Activated naive CD4-positive, alpha-beta T cell treated with anti-CD3 and anti-CD28 coated beads, Interleukin-2, amount 50 U/mL, for 72 hours (primary cell): ENCODE measurements at regions not wholly inside any gene's neighbourhood (a gene's known extent, or its start where the extent isn't known, plus 50 kb on each side); places are given as distances from the start of the nearest gene placed in this dataset.

Experiments used
- ATAC-seq, 2 donors: fragments of 150-1000 bp; cut with Tn5 transposase; 2 replicates each; pipeline ENCODE4 v1.10.0; 2021; ENCODE audit warnings: mild to moderate bottlenecking in 2 of 2, moderate library complexity in 2 of 2
- DNase-seq, 2 donors: peaks; one replicate each; pipeline ENCODE4 v3.0.0; 2021 to 2022; ENCODE audit warnings: low spot score in 2 of 2
- H3K27ac Mint-ChIP-seq, 2 donors: one replicate each; pipeline ENCODE4 v1.8.0; 2022; ENCODE audit warnings: mild to moderate bottlenecking in 2 of 2, mixed read lengths in 2 of 2
- H3K36me3 Mint-ChIP-seq, 2 donors: one replicate each; pipeline ENCODE4 v1.8.0; 2022; ENCODE audit warnings: mixed read lengths in 2 of 2
- H3K9me3 Mint-ChIP-seq, 2 donors: one replicate each; pipeline ENCODE4 v1.8.0; 2022; ENCODE audit warnings: mixed read lengths in 2 of 2

DNA sequence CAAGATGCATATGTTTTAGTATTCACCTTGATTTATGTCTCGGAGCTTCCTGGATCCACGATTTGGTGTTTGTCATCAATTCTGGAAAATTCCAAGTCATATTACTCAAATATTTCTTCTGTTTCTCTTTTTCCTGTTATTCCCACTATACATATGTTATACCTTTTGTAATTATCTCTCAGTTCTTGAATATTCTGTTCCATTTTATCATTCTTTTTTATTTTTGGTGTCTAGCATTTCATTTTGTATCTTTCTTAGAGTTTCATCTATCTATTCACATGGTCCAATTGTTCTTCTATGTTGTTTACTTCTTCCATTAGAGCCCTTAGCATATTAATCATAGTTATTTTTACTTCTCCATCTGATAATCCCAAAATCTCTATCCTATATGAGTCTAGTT, 637.8 kb upstream of the GRAMD2B start:
- ATAC-seq (no peak), DNase-seq (no peak)
- Mint-ChIP-seq H3K36me3 (no peaks in the 10 kb centered on the region), H3K9me3 (peaks cover 0 to 6% of the 10 kb centered on the region in 2 donors), H3K27ac (no peak overlapping the region)

DNA sequence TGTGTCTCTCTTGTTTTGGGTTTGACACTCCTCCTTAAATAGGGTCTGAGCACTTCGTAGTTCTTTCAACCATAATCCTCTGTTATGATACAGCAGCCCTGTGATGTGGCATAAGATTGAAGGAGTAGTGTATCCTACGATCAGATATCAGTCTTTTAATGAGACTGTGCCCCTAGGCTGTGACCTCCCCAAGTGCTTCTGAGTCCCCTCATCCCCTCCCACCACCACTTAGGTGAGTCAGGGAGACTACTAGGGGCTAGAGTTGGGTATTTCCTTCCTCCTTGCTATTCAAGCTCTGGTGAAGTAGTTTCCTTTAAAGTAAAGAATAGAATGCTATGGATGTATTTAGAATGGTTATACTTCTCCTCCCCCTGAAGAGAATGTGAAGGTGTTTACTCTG, 637.2 kb upstream of the GRAMD2B start:
- DNase-seq (no peak), ATAC-seq (no peak)
- Mint-ChIP-seq H3K27ac (no peak overlapping the region), H3K36me3 (no peaks in the 10 kb centered on the region), H3K9me3 (peaks cover 0 to 6% of the 10 kb centered on the region in 2 donors)

DNA sequence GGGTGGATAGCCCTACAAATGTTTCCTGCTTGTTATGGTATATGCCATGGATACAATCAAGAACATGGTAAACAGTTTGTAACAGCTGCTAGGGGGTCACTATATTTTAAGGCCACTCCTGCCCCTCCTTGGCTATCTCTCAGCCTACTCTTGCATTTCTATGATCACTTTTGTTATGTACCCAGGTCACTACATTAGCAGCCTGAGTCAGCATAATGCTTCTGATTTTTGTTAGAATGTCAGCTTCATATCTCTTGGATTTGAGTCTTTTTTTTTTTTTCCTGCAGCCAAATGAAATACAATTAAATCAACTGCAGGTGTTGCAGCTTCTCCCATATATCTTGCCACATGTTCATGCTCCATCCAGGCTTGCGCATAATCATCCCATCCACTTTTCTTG, 629.7 kb upstream of the GRAMD2B start:
- Mint-ChIP-seq H3K36me3 (no peaks in the 10 kb centered on the region), H3K27ac (no peak overlapping the region), H3K9me3 (peaks cover 16 to 17% of the 10 kb centered on the region in 2 donors)
- ATAC-seq (no peak), DNase-seq (no peak)

DNA sequence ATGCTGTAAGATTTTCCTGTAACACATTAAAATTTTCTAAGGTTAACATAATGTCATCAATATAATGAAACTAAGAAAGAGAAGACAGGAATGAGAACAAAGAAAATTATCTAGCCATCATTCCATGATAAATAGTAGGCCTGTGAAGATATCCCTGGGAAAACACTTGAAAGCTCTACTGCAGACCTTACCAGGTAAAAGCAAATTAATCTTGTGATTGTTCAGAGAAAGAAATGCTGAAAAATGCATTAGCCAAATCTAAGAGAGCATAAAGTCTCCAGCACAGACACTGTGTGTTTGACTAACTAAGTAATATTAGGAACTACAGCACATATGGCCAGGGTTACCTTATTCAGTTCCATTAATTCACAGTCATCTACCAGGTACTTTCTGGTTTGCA, 628.3 kb upstream of the GRAMD2B start:
- H3K9me3 Mint-ChIP-seq, result peaks cover 22 to 28% of the 10 kb centered on the region in 2 donors
- H3K36me3 Mint-ChIP-seq, result no peaks in the 10 kb centered on the region
- H3K27ac Mint-ChIP-seq, result no peak overlapping the region
- no peak for ATAC-seq
- DNase-seq, result no peak

DNA sequence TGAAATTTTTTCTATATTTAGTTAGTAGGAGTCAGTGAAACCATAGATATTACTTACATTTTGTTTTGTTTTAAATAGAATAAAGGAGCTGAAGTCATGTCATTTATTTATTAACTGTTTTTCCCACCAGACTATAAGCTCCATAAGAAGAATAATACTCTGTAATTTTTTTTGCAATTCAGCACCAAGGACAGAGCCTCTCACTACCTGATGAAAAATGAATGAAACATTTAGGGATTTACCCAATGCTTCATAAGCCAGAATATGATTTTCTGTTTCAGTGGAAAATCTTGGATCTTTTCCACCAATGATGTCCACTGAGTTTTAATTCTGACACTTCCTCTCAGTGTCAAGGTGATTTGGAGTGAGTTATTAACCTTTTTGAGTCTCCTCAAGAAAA, 624.9 kb upstream of the GRAMD2B start:
- no peaks in the 10 kb centered on the region for H3K36me3 Mint-ChIP-seq
- H3K27ac Mint-ChIP-seq, result no peak overlapping the region
- ATAC-seq, result no peak
- H3K9me3 Mint-ChIP-seq, result peaks cover 27 to 34% of the 10 kb centered on the region in 2 donors
- no peak for DNase-seq

DNA sequence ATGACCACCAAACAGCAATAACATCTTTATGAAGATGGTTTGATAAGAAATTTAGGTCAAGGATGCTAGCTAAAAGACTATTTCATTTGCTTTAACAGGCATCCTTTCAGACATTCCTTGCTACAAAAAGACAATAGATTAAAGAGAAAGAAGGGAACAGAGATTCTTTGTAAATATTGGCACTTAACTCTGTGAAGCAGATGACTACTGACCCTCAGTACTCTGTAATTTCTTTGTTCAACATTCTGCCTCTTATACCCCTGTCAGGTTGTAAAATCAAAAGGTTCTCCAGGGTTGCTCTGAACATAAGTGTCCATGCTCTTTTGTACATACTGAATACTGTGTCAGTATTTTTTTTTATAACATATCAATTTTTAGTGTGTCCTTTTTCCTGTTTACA, 610.6 kb upstream of the GRAMD2B start:
- no peak for ATAC-seq
- Mint-ChIP-seq H3K9me3 (peaks cover 4 to 5% of the 10 kb centered on the region in 2 donors), H3K27ac (no peak overlapping the region), H3K36me3 (no peaks in the 10 kb centered on the region)
- no peak for DNase-seq

DNA sequence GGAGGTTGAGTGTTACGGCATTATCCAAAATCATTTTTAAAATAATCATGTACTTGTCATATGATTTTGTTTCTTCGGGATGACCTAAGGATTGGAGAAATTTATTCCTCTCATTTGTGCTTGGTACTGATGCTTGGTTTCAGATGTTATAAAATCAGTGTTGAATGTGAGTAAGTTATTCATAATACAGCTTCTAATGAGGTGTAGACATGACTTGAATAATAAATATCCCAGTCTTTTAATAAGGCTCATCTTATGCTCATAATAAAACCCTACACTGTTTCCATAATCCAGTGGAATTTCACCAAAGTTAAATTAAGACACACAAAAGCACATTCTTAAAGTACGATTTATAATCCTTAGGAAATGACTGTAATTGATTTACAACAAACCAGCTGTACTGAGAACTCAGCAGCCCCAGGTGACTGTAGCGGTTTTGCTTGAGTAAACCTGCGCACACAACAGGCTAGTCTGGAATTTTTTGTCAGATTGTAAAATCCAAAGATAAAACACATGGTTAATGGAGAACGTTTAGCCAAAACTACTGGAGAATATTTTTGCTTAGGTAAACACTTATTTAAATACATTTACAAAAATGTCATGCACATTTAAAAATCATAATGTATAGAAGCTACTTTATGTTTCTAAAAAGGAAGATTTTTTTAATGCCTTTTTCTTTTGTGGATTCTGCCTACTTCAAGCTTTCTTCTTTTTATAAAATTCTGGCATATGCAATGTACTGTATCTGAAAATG, 609.8 kb upstream of the GRAMD2B start:
- Mint-ChIP-seq H3K9me3 (peaks cover 3 to 4% of the 10 kb centered on the region in 2 donors), H3K36me3 (no peaks in the 10 kb centered on the region)
- ATAC-seq, result no peak

DNA sequence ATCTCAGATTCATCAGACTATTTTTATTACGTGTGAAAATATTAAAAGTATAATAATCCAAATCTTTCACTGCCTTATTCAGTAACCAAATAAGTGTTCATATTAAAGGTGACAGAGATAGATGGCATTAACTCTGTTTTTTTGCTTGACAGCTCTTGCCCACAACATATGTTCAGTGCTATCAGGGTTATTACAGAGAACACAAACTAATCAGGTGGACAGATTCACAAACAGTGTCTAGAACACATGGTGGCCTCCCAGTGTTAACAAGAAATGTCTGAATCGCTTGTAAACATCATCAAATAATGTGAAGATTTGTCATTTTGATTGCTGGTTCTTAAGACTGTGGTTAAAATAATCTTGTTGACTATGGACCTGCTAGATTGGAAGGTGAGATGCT, 609.1 kb upstream of the GRAMD2B start:
- no peaks in the 10 kb centered on the region for H3K36me3 Mint-ChIP-seq
- H3K9me3 Mint-ChIP-seq, result peaks cover 3 to 4% of the 10 kb centered on the region in 2 donors
- H3K27ac Mint-ChIP-seq, result no peak overlapping the region
- ATAC-seq (no peak), DNase-seq (no peak)

More for the DNA sequence above, 609.8 kb upstream of the GRAMD2B start:
- no peak overlapping the region for H3K27ac Mint-ChIP-seq
- DNase-seq, result no peak

DNA sequence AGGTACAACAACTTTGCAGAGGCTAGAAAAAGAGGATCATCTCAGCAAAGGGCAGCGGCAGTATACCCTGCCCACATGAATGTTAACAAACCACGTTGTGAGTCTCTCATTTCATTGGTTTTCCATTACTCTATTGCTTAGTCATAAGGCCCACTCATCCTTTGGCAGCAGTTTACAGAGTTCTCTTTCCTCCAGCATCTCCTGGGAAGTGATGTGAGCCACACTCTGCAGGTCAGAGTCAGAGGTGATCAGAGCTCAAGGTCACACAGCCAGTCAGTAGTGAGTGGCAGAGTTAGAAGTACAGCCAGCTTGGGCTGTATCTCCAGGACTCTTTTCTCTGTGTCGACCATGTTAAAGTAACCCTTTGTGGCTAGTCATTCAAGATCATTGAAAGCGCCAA, 599.6 kb upstream of the GRAMD2B start:
- DNase-seq (no peak), ATAC-seq (no peak)
- H3K36me3 Mint-ChIP-seq, result no peaks in the 10 kb centered on the region
- peaks cover 5 to 9% of the 10 kb centered on the region in 2 donors for H3K9me3 Mint-ChIP-seq
- H3K27ac Mint-ChIP-seq, result no peak overlapping the region

DNA sequence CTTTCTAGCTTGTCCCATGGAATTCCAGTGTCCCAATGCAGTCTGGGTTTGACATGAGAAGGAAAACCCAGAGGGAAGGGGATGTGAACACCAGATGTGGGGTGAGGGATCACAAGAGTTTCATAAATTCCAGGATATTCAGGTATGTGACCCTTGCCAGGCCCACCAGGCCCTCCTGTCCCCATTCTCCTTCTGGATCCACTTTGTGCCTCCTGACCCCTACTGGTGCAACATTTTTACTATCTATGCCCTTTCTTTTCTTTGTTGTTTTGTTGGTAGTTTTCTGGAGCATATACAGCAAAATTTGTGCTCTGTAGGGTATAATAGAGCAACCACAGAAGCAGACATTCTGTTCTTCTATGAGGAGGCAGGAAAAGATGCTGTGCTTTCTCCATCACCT, 597.0 kb upstream of the GRAMD2B start:
- DNase-seq (no peak), ATAC-seq (no peak)
- Mint-ChIP-seq H3K9me3 (peaks cover 9 to 10% of the 10 kb centered on the region in 2 donors), H3K36me3 (no peaks in the 10 kb centered on the region), H3K27ac (no peak overlapping the region)

DNA sequence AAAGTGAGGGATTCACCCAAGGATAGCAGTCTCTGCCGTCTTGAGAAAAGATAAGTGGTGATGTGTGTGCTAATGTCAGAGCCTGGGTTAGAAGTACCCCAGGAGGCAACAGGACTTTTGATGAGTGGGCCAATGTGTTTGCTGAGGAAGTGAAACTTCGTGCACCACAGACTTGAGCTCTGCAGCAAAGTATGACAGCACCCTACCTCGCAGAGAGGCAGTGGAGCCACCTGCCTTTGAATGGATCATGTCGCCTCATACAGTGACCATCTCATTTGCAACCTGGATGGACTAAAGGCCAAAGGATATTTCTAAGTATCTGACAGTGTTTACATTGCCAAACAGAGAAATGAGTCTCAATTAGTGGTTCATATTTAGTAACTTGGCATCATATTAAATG, 593.9 kb upstream of the GRAMD2B start:
- Mint-ChIP-seq H3K9me3 (peaks cover 15 to 20% of the 10 kb centered on the region in 2 donors), H3K27ac (no peak overlapping the region), H3K36me3 (no peaks in the 10 kb centered on the region)
- no peak for ATAC-seq
- DNase-seq, result no peak

DNA sequence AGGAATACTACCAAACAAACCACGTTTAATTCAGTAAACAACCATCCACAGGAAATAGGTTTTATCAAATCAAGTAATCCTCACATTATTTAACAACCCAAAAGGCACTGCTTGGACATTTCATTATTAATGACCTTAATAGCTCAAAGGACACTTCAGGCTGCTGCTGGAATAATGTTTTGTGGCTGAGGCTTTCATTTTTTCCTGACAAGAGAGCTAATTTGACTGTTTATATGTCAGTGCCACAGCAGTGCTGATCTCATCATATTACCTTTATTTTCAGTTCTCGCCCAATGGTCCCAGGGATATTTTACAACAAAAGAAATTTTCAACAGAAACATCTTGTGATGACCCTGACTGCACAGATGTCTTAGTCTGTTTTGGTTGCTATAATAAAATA, 589.8 kb upstream of the GRAMD2B start:
- Mint-ChIP-seq H3K27ac (no peak overlapping the region), H3K36me3 (no peaks in the 10 kb centered on the region), H3K9me3 (peaks cover 15% of the 10 kb centered on the region in 2 donors)
- ATAC-seq (no peak), DNase-seq (no peak)

DNA sequence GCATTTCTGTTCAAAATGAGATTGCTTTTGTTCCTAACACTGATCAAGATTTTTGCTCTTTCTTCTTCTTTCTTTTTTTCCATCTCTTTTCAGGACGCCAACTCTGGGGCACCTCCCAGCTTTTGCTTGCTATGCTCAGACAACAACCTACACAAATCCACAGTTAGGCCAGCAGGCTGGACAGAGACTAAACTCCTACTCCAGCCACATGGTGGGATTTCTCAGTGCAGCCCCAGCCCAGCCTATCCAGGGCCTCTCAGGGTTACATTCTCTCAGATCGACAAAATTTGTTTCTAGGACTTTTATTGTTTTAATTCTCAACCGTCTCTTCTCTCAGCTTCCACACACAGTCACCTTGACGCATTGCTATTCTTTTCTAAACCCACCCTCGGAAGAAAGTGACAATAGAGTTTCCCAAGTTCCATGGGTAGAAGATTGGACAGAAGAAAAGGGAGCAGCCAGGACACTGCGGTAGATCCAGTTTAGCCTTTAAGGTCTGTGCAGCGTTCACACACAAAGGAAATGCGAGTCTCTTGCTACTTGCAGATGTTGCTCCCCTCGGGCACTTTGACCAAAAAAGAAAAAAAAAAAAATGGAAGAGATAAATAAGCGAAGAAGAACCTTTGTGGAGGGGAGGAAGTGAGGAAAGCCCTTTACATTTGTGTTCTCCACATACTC, 588.6 kb upstream of the GRAMD2B start:
- no peak overlapping the region for H3K27ac Mint-ChIP-seq
- no peak for DNase-seq

DNA sequence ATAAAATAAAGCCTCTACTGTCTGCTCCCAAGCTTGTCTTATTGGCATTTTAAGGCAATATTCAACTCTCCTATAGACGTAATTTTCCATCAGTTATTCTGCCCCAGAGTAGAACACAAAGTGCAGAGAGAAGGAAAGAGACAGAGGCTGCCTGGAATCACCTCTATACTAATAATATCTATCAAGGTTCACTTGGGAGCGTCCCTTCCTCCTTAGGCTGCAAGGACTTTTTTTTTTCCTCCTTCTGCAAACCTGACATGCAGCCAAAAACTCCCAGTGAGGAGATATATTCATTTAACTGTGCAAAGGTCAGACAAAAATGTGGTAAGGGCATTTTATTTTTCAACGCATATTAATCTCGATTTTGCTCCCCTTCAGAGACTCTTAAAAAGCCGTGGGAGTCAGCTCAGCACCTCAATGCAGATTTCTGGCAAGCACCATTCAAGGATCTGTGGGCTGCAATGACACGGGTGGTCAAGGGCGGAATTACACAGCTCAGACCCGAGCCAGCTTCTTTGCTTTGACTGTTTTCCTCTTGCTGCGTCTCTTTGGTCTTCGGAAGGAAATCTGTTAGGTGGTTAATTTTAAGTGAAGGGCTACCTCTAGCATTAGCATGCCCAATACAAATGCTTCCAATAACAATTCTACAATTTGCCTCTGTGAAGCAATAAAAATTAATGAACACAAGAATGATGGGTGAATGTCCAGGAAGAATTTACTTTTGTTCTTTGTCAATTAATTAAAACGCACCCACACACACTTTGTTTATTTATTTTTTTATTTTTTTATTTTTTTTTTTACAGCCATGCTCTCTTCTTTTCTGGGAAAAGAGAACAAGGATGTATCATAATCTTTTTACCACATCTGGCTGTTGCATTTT, 587.7 kb upstream of the GRAMD2B start:
- Mint-ChIP-seq H3K27ac (no peak overlapping the region), H3K9me3 (peaks cover 14 to 15% of the 10 kb centered on the region in 2 donors), H3K36me3 (no peaks in the 10 kb centered on the region)
- ATAC-seq, result no peak
- no peak for DNase-seq

More for the DNA sequence above, 588.6 kb upstream of the GRAMD2B start:
- ATAC-seq, result no peak
- H3K9me3 Mint-ChIP-seq, result peaks cover 15% of the 10 kb centered on the region in 2 donors
- no peaks in the 10 kb centered on the region for H3K36me3 Mint-ChIP-seq

DNA sequence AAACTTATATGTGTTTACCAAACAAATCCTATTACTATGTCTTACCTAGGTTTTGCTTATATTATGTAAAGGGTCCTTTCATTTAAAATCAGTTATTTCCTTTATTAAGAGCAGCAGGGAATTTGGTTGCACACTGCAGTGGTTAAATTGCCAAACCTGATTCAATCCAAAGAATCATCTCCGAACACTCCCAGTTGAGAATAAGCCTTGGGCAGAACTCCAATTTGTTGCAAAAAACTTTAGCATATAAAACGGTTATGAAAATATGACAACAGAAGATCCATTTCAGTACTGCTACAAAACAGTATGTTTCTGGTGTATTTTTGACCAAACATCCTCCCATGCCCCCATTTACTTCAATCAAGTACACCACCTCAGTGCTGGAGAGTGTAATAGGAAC, 587.0 kb upstream of the GRAMD2B start:
- ATAC-seq (no peak), DNase-seq (no peak)
- H3K36me3 Mint-ChIP-seq, result no peaks in the 10 kb centered on the region
- H3K9me3 Mint-ChIP-seq, result peaks cover 15 to 17% of the 10 kb centered on the region in 2 donors
- no peak overlapping the region for H3K27ac Mint-ChIP-seq

DNA sequence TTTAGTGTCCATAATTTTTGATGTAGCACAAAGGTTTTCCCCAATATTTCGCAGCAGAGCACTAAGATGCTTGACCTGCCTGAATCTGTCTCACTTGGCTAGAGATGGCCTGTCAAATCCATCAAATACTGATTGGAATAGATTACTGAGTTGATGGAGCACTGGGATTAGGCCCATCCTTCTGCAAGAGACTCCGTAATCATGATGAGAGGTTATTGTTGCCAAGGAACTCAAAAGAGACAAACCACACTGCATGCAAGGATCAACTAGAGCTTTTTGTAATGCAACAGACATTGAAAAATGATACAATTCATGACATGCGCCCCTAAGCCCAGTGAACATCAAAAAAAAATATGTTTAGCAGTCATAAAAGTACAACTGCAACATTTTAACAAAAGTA, 585.3 kb upstream of the GRAMD2B start:
- ATAC-seq (no peak), DNase-seq (no peak)
- Mint-ChIP-seq H3K27ac (no peak overlapping the region), H3K36me3 (no peaks in the 10 kb centered on the region), H3K9me3 (peaks cover 15 to 23% of the 10 kb centered on the region in 2 donors)

DNA sequence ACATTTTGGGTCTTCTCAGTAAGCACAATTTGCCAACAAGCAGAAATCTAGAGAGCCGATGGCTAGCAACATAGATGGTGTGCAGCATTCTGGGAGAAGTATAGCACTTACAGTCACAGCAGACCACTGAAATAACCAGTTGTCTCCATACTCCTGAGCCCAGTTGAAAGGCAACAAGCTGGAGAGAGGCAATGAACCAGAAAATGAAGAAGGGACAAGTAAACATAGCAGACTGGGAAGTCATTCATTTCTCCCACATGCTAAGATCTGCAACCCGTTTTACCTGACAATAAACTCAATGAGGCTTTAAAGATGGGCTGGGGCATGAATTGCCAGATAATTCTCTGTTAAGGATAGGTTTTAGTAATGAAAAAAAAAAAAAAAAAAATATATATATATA, 575.6 kb upstream of the GRAMD2B start:
- Mint-ChIP-seq H3K9me3 (peaks cover 0 to 14% of the 10 kb centered on the region in 2 donors), H3K27ac (no peak overlapping the region), H3K36me3 (no peaks in the 10 kb centered on the region)
- ATAC-seq (no peak), DNase-seq (no peak)
